HG03159 (cell line): ENCODE measurements at regions not wholly inside any gene's neighbourhood (a gene's known extent, or its start where the extent isn't known, plus 50 kb on each side); places are given as distances from the start of the nearest gene placed in this dataset.
"Not testable (repeated sequence)": the region's sequence is repeated elsewhere in the genome, so short reads cannot be mapped to it uniquely, and the experiment has no call there.

Source experiments
- ATAC-seq: cut with Tn5 transposase; IDR thresholded peaks from one replicate; pipeline ENCODE4 v1.9.1; 2021; ENCODE audit warnings: mild to moderate bottlenecking, moderate library complexity; ENCODE audit not compliant: unreplicated experiment

- ATAC-seq = no peak
These were observed 1093.7 kb upstream of the MIR17HG start for GRCh38 chr13:90253806-90254205.

- no peak for ATAC-seq
These were observed 1093.0 kb upstream of the MIR17HG start for GRCh38 chr13:90254437-90254836.

- no peak for ATAC-seq
These were observed 1090.7 kb upstream of the MIR17HG start for GRCh38 chr13:90256746-90257145.

GRCh38 chr13:90258129-90258528, 1089.4 kb upstream of the MIR17HG start:
- no peak for ATAC-seq

- no peak for ATAC-seq
These were observed 1086.1 kb upstream of the MIR17HG start for GRCh38 chr13:90261343-90261742.

GRCh38 chr13:90270226-90270625, 1077.3 kb upstream of the MIR17HG start:
- no peak for ATAC-seq

GRCh38 chr13:90272356-90272755, 1075.1 kb upstream of the MIR17HG start:
- ATAC-seq = no peak

- ATAC-seq = no peak
These were observed 1071.3 kb upstream of the MIR17HG start for GRCh38 chr13:90276216-90276615.

- ATAC-seq = not testable (repeated sequence)
These were observed 1069.3 kb upstream of the MIR17HG start for GRCh38 chr13:90278231-90278630.

GRCh38 chr13:90281709-90282108, 1065.8 kb upstream of the MIR17HG start:
- ATAC-seq = no peak

- ATAC-seq = no peak
These were observed 1060.0 kb upstream of the MIR17HG start for GRCh38 chr13:90287521-90287920.

- no peak for ATAC-seq
These were observed 1053.6 kb upstream of the MIR17HG start for GRCh38 chr13:90293793-90294361.

GRCh38 chr13:90299238-90299637, 1048.2 kb upstream of the MIR17HG start:
- ATAC-seq = no peak

GRCh38 chr13:90300015-90300414, 1047.5 kb upstream of the MIR17HG start:
- no peak for ATAC-seq

GRCh38 chr13:90302107-90302506, 1045.4 kb upstream of the MIR17HG start:
- ATAC-seq = no peak

GRCh38 chr13:90305796-90306195, 1041.7 kb upstream of the MIR17HG start:
- no peak for ATAC-seq

- no peak for ATAC-seq
These were observed 1040.4 kb upstream of the MIR17HG start for GRCh38 chr13:90307136-90307535.

- ATAC-seq = no peak
These were observed 1039.2 kb upstream of the MIR17HG start for GRCh38 chr13:90308249-90308648.

GRCh38 chr13:90311929-90312328, 1035.6 kb upstream of the MIR17HG start:
- no peak for ATAC-seq

- ATAC-seq = no peak
These were observed 1032.4 kb upstream of the MIR17HG start for GRCh38 chr13:90315061-90315460.

GRCh38 chr13:90320664-90321063, 1026.8 kb upstream of the MIR17HG start:
- no peak for ATAC-seq

GRCh38 chr13:90321281-90321931, 1026.1 kb upstream of the MIR17HG start:
- no peak for ATAC-seq

- ATAC-seq = no peak
These were observed 1017.8 kb upstream of the MIR17HG start for GRCh38 chr13:90329641-90330040.
